ENCODE measurements at regions not wholly inside any gene's neighbourhood (a gene's known extent, or its start where the extent isn't known, plus 50 kb on each side); places are given as distances from the start of the nearest gene placed in this dataset.
"Not testable (repeated sequence)": the region's sequence is repeated elsewhere in the genome, so short reads cannot be mapped to it uniquely, and the experiment has no call there.

DNA sequence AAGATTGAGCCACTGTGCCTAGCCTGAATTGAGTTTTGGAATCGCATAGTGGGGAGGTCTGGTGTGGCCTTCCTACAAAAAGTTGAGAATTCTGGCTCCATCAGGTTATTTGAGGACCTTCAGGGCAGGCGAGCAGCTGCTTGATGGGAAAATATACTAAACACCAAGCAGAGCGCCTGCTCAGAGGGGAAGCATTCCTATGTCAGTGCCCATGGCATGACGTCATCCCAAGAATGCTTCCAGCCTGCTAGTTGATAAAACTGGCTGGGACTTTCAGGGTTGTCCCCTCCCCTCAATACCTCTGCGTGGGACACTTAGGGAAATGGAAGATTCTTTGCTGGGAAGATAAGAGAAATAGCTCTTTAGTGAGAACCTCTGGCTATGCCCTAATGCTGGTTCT lies 174.9 kb upstream of the NBPF12 start:
- TF ChIP-seq, protein P1, sequence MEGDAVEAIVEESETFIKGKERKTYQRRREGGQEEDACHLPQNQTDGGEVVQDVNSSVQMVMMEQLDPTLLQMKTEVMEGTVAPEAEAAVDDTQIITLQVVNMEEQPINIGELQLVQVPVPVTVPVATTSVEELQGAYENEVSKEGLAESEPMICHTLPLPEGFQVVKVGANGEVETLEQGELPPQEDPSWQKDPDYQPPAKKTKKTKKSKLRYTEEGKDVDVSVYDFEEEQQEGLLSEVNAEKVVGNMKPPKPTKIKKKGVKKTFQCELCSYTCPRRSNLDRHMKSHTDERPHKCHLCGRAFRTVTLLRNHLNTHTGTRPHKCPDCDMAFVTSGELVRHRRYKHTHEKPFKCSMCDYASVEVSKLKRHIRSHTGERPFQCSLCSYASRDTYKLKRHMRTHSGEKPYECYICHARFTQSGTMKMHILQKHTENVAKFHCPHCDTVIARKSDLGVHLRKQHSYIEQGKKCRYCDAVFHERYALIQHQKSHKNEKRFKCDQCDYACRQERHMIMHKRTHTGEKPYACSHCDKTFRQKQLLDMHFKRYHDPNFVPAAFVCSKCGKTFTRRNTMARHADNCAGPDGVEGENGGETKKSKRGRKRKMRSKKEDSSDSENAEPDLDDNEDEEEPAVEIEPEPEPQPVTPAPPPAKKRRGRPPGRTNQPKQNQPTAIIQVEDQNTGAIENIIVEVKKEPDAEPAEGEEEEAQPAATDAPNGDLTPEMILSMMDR (IDR thresholded peaks at IDR 0.05) = not testable (repeated sequence)
- TF ChIP-seq ZFX (IDR thresholded peaks at IDR 0.05; ENCODE audit: borderline replicate concordance) = not testable (repeated sequence)
